Parathyroid adenoma (tissue), 2 donors: ENCODE measurements at regions not wholly inside any gene's neighbourhood (a gene's known extent, or its start where the extent isn't known, plus 50 kb on each side); places are given as distances from the start of the nearest gene placed in this dataset.

Experiments used
- H2AFZ ChIP-seq: fragments of 300-600 bp; sonication (generic); one replicate; pipeline ENCODE4 v1.7.0; 2017; ENCODE audit warnings: antibody characterized with exemption, mild to moderate bottlenecking
- H3K27ac ChIP-seq: fragments of 300-600 bp; sonication (generic); one replicate; pipeline ENCODE4 v1.7.0; 2017
- H3K27me3 ChIP-seq: fragments of 300-600 bp; sonication (generic); one replicate; pipeline ENCODE4 v1.7.0; 2017; ENCODE audit warnings: low read length; ENCODE audit not compliant: control insufficient read depth, insufficient read depth
- H3K36me3 ChIP-seq: fragments of 300-600 bp; sonication (generic); one replicate; pipeline ENCODE4 v1.7.0; 2017; ENCODE audit warnings: low read length; ENCODE audit not compliant: control insufficient read depth, insufficient read depth
- H3K4me1 ChIP-seq: fragments of 300-600 bp; sonication (generic); one replicate; pipeline ENCODE4 v1.7.0; 2017; ENCODE audit warnings: control low read depth
- H3K4me2 ChIP-seq: fragments of 300-600 bp; sonication (generic); one replicate; pipeline ENCODE4 v1.7.0; 2017; ENCODE audit warnings: low read length
- H3K4me3 ChIP-seq: fragments of 300-600 bp; sonication (generic); one replicate; pipeline ENCODE4 v1.7.0; 2017; ENCODE audit warnings: low read depth, low read length
- H3K79me2 ChIP-seq: fragments of 300-600 bp; sonication (generic); one replicate; pipeline ENCODE4 v1.7.0; 2017; ENCODE audit warnings: control low read depth
- H3K9ac ChIP-seq: fragments of 300-600 bp; sonication (generic); one replicate; pipeline ENCODE4 v1.7.0; 2017; ENCODE audit warnings: mild to moderate bottlenecking
- H3K9me3 ChIP-seq: fragments of 300-600 bp; sonication (generic); one replicate; pipeline ENCODE4 v1.7.0; 2017; ENCODE audit warnings: low read length; ENCODE audit not compliant: control insufficient read depth
- CTCF ChIP-seq: fragments of 300-600 bp; sonication (generic); IDR thresholded peaks from one replicate; pipeline ENCODE4 v1.7.0; 2017; ENCODE audit warnings: antibody characterized with exemption, mild to moderate bottlenecking
- donor health status: primary hyperparathyroidism.

- H3K27me3 ChIP-seq: no peaks in the 10 kb centered on the region
- H3K9ac ChIP-seq: no peak overlapping the region
- no peak for TF ChIP-seq CTCF
- H3K79me2 ChIP-seq: no peaks in the 10 kb centered on the region
- H3K27ac ChIP-seq: no peak overlapping the region
- H3K4me2 ChIP-seq: no peak overlapping the region
- H3K9me3 ChIP-seq: no peaks in the 10 kb centered on the region
- no peaks in the 10 kb centered on the region for H3K36me3 ChIP-seq
- no peak overlapping the region for H3K4me3 ChIP-seq
- H2AFZ ChIP-seq: no peak overlapping the region
- no peaks in the 10 kb centered on the region for H3K4me1 ChIP-seq
These were observed 523.7 kb upstream of the SLC35B3 start for GRCh38 chr6:8958894-8959511.

GRCh38 chr6:8953310-8953709 lies 518.0 kb upstream of the SLC35B3 start:
- no peak overlapping the region for H3K27ac ChIP-seq
- no peaks in the 10 kb centered on the region for H3K79me2 ChIP-seq

DNA sequence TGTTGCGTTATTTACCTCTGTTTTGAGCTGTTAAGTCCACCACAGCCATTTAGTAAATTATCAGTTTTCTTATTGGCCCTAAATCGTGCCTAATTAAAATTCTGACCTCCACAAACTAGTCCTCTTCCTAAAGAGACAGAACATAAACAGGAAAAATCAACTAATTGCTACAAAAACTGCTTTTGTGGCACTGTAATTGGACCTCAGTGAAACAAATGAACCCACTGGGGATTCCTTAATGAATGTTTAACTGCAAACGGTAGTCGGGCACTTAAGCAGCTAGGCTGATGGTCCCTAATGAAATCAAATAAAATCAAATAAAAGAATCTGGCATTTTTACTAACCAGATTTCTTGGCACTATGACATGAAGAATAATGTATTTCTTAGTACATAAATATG lies 513.4 kb upstream of the SLC35B3 start:
- Histone ChIP-seq H3K4me2 (no peak overlapping the region), H3K9ac (no peak overlapping the region), H3K27me3 (no peaks in the 10 kb centered on the region), H3K36me3 (no peaks in the 10 kb centered on the region), H3K4me1 (no peaks in the 10 kb centered on the region), H3K27ac (no peak overlapping the region), H2AFZ (no peak overlapping the region), H3K4me3 (no peak overlapping the region), H3K79me2 (no peaks in the 10 kb centered on the region), H3K9me3 (no peaks in the 10 kb centered on the region)
- no peak for TF ChIP-seq CTCF

More at GRCh38 chr6:8953310-8953709, 518.0 kb upstream of the SLC35B3 start:
- Histone ChIP-seq H3K9me3 (no peaks in the 10 kb centered on the region), H2AFZ (no peak overlapping the region), H3K36me3 (no peaks in the 10 kb centered on the region), H3K4me2 (no peak overlapping the region), H3K4me3 (no peak overlapping the region), H3K4me1 (no peaks in the 10 kb centered on the region), H3K27me3 (no peaks in the 10 kb centered on the region), H3K9ac (no peak overlapping the region)
- no peak for TF ChIP-seq CTCF

DNA sequence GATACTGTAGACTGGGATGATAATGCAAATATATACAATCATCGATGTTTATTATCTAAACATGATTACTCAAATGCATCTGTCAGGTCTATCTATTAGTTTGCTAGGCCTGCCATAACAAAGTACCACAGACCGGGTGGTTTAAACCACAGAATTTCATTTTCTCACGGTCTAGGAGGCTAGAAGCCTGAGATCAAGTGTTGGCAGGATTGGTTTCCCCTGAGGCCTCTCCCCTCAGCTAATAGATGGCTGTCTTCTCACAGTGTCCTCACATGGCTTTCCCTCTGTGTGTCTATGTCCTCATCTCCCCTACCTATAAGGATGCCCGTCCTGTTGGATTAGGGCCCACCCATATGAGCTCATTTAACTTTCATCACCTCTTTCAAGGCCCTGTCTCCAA lies 512.6 kb upstream of the SLC35B3 start:
- H3K9me3 ChIP-seq: no peaks in the 10 kb centered on the region
- no peak overlapping the region for H3K9ac ChIP-seq
- H3K27ac ChIP-seq: no peak overlapping the region
- H3K27me3 ChIP-seq: no peaks in the 10 kb centered on the region
- H3K4me2 ChIP-seq: no peak overlapping the region
- no peak overlapping the region for H2AFZ ChIP-seq
- TF ChIP-seq CTCF: no peak
- no peaks in the 10 kb centered on the region for H3K4me1 ChIP-seq
- no peak overlapping the region for H3K4me3 ChIP-seq
- H3K79me2 ChIP-seq: no peaks in the 10 kb centered on the region
- H3K36me3 ChIP-seq: no peaks in the 10 kb centered on the region

GRCh38 chr6:8944548-8944947 lies 509.2 kb upstream of the SLC35B3 start:
- H3K79me2 ChIP-seq: no peaks in the 10 kb centered on the region
- H3K4me1 ChIP-seq: no peaks in the 10 kb centered on the region
- H2AFZ ChIP-seq: no peak overlapping the region
- no peak overlapping the region for H3K9ac ChIP-seq
- no peak overlapping the region for H3K27ac ChIP-seq
- no peaks in the 10 kb centered on the region for H3K27me3 ChIP-seq
- no peak overlapping the region for H3K4me2 ChIP-seq
- TF ChIP-seq CTCF: no peak
- no peak overlapping the region for H3K4me3 ChIP-seq
- H3K9me3 ChIP-seq: no peaks in the 10 kb centered on the region
- H3K36me3 ChIP-seq: no peaks in the 10 kb centered on the region
